ENCODE measurements at regions not wholly inside any gene's neighbourhood (a gene's known extent, or its start where the extent isn't known, plus 50 kb on each side); places are given as distances from the start of the nearest gene placed in this dataset.

DNA sequence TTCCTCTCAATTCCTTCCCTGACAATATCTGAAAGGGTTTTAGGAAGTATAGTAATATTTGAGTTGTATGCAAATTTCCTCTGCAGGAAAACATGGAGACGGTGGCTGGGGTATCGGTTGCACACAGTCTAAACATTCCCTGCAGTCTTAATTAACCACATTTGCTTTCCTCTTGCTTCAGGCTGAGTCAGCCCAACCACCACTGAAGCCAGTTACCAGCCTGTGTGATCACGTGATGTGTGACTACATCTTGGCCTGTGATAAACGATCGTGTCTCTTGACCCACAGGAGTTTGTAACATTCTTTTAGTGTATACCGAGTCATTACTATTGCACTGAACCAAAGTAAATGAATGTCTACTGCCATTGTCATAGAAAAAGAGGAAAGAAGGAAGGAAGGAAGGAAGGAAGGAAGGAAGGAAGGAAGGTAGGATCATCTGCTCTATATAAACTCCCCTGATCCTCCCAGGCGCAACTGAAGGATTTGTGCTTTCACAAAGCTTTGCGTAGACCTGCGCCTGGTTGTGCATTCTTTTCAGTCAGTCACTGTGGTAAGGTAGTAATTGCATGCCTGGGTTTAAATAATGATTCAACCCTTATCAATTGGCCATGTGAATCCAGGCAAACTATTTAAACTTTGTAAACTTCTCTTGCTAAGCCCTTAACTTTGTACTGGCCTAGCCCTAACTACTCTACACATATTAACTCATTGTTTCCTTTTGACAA, 280.6 kb upstream of the SALL1 start:
- DNase-seq (ENCODE audit: low read depth in 2 of 2) = no peak

DNA sequence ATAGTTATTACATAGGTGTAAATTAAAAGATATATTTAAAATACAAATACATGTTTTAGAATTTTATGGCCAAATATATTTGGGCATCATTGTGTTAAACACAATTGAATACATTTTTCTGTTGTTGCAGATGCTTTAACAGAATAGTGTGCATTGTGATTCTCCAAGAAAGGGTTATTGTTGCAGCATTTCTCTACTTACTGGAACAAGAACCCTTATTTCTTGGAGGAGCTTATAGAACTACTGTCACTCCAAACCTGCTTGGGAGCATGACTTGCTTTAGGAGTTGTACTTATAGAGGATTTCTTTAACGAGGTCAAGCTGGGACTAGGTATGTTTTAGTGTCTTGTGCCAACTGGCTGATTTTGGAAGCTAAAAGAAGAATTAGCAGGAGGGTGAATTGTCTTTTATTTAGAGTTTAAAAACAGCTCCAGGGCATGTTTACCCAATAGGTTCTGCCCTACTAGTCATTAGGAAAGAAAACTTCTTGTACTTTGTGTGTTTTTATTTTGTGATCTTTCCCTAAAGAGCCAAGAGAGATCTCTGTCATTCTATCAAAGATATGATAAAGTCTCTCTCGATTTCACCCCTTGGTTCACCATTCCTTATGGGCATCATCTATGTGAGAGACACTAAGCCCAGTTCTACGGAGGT, 279.8 kb upstream of the SALL1 start:
- no peak for DNase-seq (ENCODE audit: low read depth in 2 of 2)

DNA sequence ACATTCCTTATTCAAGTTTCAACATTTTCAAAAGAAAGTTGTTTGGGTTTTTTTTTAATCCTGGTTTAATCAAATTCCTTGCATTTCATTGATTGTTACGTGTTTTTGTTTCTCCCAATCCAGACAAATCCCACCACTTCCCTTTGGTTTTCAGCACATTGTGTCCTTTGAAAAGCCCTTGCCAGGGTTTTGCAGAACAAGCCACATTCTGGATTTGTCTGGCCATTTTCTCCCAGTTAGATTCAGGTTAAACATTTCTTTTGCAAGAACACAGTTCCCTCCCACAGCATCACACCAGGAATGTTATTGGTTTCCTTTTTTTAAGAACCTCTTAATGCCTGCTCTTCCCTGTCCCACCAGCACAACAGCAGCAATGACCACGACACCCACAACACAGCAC, 278.0 kb upstream of the SALL1 start:
- DNase-seq (ENCODE audit: low read depth in 2 of 2) = no peak

DNA sequence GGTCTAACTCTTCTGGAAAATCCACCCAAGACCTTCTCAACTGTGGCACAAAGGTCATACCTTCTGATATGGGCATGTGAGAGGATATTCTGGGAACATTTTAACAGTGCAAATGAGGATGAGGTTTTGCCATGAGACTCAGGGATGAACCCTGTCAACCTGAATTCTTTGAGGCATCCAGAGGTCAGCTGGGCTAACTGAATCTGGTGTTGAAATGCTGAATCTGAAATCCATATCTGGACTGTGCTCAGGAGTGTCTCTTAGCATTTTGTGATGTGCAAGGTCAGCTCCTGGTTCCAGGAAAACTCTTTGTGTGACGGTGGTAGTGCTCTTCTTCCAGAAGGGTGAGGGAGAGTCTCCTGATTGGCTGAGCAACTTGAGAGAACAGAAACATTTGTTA, 276.0 kb upstream of the SALL1 start:
- DNase-seq (ENCODE audit: low read depth in 2 of 2) = no peak

DNA sequence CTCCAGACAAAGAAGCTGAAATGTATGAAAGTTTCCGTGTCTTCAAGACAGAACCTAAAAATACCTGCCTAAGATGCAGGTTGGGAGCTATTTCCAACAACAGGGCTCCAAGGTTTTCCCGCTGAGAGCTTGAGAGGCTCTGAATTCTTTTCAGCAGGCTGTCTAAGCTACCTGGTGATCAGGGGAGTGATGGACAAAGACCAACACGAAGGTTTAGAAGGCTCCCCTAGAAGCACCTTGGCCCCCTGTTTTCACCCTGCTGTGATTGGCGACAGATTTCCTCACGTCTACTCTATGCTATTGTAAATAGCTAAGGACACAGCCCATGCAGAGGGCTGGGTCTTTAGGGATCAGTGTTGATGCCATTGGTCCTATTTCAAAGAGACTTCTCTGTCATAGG, 275.2 kb upstream of the SALL1 start:
- no peak for DNase-seq (ENCODE audit: low read depth in 2 of 2)

DNA sequence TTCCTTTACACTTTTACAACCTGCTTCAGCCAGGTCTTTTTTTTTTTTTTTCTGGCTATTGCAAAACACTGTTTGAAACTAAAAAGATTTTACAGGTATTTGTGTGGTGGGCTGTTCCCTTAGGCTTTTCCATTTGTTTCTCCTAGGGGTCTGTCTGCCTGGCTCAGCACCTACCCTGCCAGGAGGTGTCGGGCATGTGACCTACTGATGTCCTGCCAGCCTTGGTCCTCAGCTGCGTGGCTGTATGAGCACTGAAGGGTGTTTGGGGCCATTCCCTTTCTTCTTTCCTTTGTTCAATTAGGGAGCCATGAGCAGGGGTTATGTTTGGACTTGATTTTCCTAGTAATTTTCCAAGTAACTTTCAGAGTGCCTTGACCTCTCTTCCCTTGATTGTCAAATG, 269.2 kb upstream of the SALL1 start:
- no peak for DNase-seq (ENCODE audit: low read depth in 2 of 2)

DNA sequence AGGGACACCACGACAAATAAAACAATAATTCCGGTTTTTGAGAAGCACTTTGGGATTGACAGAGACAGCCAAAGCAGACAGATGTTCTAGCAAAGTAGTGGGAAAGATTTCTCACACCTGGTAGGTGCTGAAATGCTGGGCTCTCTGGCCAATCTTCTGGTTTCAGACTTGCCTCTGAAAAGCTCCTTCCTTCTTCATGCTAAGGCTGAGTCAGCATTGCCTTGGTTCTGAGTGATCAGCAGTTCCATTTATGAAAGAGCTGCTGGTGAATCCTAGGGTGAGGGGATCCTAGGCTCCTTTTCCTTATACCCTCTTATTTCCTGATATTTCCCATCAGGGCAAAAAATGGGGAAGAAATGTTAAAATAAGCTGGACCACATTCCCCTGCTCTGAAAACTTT, 268.7 kb upstream of the SALL1 start:
- no peak for DNase-seq (ENCODE audit: low read depth in 2 of 2)

DNA sequence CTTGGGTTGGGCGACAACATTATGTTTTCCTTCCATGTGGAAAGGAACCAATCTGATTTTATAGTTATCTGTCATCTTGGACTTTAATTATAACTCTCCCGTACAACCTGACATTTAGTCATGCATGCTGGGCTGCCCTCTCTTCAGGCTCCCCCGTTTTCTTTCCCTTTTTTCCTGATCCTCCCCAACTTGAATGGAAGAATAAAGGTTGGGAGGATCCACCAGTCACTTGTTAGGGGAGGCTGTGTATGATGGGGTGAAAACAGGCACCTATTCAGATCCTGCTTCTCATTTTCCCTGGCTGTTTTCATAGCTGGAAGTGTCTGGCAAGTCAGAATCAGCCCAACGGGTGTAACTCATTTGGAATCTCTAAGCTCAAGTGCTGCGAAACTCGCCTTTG, 267.2 kb upstream of the SALL1 start:
- DNase-seq (ENCODE audit: low read depth in 2 of 2) = no peak

DNA sequence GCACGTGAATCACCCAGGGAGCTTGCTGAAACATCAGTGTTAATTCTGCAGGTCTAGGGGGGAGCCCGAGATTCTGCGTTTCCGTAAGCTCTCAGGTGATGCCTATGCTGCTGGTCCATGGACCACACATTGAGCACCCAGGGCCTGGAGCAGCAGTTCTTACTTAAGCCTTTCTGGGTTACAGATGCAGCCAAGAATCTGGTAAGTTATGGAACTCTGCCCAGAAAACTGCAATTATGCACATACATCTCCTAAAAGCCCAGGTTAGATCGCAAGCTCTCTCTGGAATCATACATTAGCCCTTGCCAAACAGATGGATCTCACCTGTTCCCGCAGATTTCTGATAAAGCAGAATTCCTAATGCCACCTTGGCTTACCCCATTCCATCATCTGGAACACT, 265.9 kb upstream of the SALL1 start:
- DNase-seq (ENCODE audit: low read depth in 2 of 2) = no peak

DNA sequence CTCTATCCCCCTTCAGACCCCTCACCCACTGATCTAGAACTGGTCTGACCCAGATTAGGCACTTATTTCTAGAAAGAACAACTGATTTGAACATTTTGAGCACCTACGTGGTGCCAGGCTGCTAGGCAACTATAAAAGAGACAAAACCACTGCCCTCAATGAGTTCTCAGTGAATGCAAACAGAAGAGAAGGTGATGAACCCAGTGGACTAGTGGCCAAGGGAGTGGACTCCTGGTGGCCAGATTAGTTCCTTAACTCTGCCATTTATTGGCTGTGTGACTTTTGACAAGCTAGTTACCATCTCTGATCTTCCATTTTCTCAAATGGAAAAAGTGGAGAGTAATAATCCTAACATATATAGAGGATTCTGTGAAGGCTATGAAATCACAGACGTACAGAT, 259.1 kb upstream of the SALL1 start:
- no peak for DNase-seq (ENCODE audit: low read depth in 2 of 2)

DNA sequence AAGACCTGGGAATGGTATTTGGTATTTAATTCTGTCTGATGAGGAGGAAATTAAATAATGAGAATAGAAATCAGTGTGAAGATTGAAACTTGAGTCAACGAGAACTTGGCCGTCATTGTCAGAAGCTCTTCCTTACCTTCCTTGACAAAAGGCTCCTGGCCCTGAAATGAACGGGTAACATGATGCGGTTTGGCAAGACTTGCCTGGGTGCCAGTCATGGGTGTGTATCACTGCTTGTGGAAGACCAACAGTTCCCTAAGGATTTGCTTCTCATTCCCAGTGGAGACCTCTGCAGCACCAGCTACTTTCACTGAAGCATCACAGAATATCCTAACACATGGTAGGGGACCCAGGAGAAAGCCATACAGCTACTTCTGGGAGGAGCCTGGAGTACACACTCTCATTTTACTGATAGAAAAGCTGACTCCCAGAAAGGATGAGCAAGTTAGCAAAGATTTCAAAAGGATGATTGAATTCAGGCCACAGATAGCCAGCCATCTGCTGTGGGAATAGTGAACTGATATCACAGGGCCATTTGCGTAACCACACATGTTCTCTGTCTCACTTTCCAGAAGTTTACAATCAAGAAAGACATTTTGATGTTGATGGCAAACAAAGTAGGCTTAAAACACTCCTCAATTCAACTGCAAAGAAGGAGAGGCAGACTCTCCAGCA, 258.1 kb upstream of the SALL1 start:
- no peak for DNase-seq (ENCODE audit: low read depth in 2 of 2)

DNA sequence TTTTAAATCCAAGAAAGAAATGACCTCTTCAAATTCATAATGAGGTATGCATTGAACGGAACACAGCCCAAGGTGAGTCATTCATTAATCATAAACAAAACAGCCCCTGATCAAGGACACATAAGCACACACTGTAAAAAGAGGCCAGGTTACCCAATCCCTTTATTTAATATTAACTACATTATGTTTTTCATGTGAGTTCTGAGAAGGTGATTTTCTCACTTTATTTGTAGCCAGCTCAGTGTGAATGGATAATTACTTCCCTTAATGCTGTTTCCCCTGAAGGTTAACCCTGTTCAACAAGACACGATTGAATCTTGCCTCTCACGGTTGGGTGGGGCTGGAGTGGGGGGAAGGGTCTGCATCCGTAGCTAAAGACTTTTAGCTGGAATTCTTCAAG, 257.3 kb upstream of the SALL1 start:
- DNase-seq (ENCODE audit: low read depth in 2 of 2) = no peak

DNA sequence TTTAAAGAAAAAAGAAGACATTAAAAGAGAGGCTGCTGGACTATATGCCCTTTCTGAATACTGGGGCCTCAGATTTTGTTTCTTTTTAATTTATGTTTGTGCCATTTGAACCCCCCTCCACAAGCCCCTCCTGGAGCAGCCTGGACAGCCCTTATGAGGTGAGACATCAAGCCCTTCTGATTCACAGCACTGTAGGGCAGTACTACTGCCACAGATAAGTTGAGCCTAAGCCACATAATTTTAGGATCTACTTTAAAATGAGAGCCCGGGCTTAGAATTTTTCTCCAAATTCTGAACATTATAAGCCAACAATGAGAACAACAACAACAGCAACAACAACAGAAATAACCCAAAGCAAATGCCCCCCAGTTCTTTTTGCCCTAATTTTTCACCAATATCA, 256.9 kb upstream of the SALL1 start:
- no peak for DNase-seq (ENCODE audit: low read depth in 2 of 2)

DNA sequence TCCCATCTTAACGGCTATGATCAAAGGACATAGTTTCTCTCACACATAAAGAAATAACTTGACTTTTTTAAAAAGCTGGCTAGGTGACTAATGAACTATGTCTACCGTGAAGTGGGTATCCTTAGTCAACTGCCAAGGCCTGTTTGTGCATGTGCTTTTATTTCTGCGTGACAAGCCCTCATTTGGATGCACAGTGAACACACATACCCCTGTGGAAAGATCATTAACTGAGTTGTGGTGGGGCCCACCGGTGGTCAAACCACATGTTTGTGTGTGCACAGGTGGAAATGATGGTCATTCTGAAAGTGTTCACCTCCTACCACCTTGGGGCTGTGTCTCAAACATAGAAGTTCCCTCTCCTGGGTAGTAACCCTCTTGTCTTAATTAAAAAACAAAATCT, 256.1 kb upstream of the SALL1 start:
- no peak for DNase-seq (ENCODE audit: low read depth in 2 of 2)

DNA sequence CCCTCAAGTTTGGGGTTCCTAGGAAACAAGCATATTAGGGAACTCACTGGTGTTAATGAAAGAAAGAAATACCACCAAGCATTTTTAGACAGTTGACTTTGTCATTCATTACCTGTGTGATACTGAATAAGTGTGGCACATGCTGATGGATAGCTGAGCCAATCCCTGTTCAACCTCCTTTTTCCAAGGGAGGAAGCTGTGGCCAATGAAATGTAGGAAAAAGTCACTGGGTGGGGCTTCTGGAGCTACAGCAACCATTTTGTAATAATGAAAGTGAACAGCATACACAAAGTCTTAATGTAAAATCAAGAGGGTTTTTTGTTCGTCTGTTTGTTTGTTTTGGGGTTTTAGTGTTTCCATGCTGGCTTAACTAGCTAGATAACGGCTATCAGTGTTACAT, 254.3 kb upstream of the SALL1 start:
- no peak for DNase-seq (ENCODE audit: low read depth in 2 of 2)

DNA sequence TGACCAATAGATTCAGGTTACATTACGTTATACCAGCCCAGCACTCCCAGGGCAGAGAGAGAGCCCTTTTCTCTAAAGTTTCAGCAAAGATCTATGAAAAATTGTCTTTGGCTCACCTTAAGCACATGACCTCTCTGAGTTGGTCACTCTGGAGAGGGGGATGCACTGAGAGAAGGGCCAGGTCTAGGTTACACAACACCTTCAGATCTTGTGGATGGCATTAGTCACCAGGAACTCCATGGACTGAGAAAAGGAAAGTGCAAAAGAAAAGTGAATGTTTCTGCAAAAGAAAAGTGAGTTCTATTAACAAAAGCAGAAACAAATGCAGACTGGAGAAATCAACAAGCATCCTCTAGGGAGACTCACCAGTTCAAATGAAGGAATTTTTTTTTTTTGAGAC, 253.3 kb upstream of the SALL1 start:
- DNase-seq (ENCODE audit: low read depth in 2 of 2) = no peak

DNA sequence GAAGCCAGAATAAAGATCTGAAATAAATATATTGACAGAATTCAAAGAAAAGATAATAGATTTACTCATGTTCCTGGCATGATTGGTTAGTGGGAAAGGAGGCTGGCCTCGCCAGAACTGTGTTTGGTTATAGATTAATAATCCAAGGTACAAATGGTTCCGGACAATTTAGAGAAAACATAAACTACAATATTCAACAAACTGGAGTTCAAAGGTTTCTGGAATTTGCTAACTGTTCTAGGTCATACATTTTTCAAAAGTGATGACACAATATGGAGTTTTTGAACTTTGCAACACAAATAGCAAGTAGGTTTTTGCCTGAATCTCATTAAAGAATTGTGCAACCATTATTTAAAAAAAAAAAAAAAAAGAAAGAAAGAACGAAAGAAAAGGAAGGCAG, 251.7 kb upstream of the SALL1 start:
- DNase-seq (ENCODE audit: low read depth in 2 of 2) = no peak

DNA sequence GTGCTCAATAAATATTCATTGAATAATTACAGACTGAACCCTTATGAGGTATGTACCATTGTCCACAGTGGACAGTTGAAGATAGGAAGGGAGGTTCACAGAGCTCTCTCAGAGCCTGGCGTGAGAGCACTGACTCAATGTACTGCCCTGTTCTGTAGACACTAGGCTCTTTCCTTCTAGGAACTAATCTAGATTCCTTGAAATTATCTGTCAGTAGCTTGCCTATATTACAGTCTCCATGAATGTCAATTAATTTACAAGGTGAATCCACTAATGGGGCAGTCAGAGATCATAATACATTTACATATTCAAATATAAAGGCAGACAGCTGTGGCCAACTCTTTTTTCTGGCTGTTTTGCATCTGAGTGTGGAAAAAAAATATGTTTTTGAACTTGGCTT, 251.2 kb upstream of the SALL1 start:
- no peak for DNase-seq (ENCODE audit: low read depth in 2 of 2)

DNA sequence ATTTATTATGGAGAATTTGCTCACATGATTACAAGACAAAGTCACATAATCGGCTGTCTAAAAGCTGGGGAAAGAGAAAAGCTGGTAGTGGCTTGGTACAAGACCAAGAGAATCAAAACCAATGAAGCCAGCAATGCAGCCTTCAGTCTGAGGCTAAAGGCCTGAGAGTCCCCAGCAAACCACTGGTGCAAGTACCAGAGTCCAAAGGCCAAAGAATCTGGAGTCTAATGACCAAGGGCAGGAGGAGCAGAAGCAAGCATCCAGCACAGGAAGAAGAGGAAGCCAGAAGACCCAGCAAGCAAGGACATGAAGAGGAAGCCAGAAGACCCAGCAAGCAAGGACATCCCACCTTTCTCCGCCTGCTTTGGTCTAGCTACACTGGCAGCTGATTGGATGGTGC, 250.6 kb upstream of the SALL1 start:
- DNase-seq (ENCODE audit: low read depth in 2 of 2) = no peak

DNA sequence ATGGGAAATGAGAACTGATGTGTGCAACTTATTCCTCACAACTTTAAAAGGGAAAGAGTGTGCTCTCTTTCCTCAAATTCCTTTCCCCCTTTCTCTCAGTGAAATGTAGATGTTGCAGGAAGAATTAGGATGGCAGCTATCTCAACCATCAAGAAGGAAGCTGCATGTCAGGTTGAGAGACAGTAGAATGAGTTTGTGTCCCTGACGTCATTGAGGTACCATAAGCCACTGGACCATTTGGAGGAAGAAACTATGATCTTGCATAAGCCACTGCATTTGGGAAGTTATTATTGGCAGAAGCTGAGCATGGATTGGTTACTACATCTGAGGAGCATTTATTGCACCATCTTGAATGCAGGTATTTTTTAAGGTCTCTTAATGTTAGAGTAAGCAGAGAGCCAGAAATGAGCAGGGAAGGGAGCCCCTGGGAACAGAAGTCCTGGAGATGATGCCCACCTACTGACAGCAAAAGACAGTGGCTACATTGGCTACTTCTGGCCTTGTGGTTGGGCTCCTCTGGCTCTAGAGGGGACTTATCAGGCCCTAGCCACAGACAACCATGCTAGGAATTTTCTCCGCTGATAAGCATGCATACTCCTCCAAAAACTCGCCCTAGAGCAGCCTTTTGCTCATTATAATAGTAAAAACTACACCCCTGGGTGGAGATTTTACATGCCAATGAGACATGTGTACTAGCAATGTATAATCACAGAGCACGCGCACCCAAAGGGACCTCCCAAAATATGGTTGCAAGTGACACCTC, 249.0 kb upstream of the SALL1 start:
- DNase-seq (ENCODE audit: low read depth in 2 of 2) = no peak

DNA sequence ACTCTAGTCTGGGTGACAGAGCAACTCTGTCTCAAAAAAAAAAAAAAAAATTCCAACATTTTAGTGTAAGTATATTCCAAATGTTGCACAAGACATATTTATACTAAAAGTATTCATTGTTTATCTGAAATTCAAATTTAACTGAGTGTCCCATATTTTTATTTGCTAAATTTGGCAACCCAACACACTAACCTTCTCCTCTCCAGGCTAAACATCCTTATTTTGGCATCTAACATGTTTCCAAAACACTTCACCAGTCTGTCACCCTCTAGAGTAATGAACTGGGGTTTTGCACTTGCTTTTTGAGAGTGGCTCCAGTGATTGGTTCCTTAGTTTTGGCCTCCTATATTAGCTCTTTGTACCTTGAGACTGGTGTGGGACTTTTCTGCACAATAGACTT, 243.4 kb upstream of the SALL1 start:
- no peak for DNase-seq (ENCODE audit: low read depth in 2 of 2)

DNA sequence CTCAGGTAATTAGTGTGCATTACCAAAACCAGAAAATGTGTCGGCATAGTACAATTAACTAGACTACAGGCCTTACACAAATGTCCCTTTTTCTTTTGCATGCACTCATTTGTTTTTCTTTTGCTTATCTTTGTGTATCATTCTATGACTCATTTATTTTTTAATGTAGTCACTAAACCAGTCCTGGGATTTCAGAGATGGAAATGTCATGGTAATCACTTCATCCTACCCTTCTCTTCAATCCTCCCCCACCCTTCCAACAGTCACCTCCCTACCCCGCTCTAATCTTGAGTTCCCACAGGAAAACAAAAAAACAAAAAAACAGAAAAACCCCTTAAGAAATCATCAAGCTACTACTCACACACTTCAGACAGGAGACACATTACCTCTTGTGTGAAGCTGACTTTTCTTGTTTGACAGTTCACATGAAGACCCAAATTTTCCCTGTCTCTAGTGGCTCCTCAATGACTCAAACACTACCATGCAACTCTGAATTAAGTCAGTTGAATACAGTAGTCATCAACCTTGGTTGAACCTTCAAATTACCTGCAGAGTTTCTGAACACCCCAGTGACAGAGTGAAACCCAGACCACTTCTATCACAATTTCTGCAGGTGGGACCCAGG, 242.4 kb upstream of the SALL1 start:
- no peak for DNase-seq (ENCODE audit: low read depth in 2 of 2)
